ENCODE measurements at regions not wholly inside any gene's neighbourhood (a gene's known extent, or its start where the extent isn't known, plus 50 kb on each side); places are given as distances from the start of the nearest gene placed in this dataset.

GRCh38 chr14:84807673-84808072 is 722.3 kb upstream of the FLRT2 start:
- H3K36me3 Mint-ChIP-seq (ENCODE audit: low read depth) = no peaks in the 10 kb centered on the region
- intact Hi-C loops (cut with micrococcal nuclease) = no loop called here
- H3K4me3 Mint-ChIP-seq = no peak overlapping the region

GRCh38 chr14:84809158-84809557 is 720.8 kb upstream of the FLRT2 start:
- Mint-ChIP-seq H3K9me3 (peaks cover 8% of the 10 kb centered on the region), H3K4me3 (no peak overlapping the region), H3K4me1 (no peaks in the 10 kb centered on the region), H3K27ac (no peak overlapping the region), H3K36me3 (ENCODE audit: low read depth) (no peaks in the 10 kb centered on the region), H3K27me3 (no peaks in the 10 kb centered on the region)
- intact Hi-C loops (cut with micrococcal nuclease) = no loop called here
- no peak for DNase-seq

More at GRCh38 chr14:84807673-84808072, 722.3 kb upstream of the FLRT2 start:
- H3K9me3 Mint-ChIP-seq = peaks cover 8% of the 10 kb centered on the region
- no peaks in the 10 kb centered on the region for H3K4me1 Mint-ChIP-seq
- DNase-seq = no peak
- no peaks in the 10 kb centered on the region for H3K27me3 Mint-ChIP-seq
- no peak overlapping the region for H3K27ac Mint-ChIP-seq

GRCh38 chr14:84814391-84814790 is 715.6 kb upstream of the FLRT2 start:
- H3K27ac Mint-ChIP-seq = no peak overlapping the region
- no peak for DNase-seq
- H3K9me3 Mint-ChIP-seq = peaks cover 8% of the 10 kb centered on the region
- intact Hi-C loops (cut with micrococcal nuclease) = no loop called here
- H3K36me3 Mint-ChIP-seq (ENCODE audit: low read depth) = no peaks in the 10 kb centered on the region
- no peak overlapping the region for H3K4me3 Mint-ChIP-seq
- no peaks in the 10 kb centered on the region for H3K27me3 Mint-ChIP-seq
- no peaks in the 10 kb centered on the region for H3K4me1 Mint-ChIP-seq

GRCh38 chr14:84819528-84819927 is 710.4 kb upstream of the FLRT2 start:
- intact Hi-C loops (cut with micrococcal nuclease) = no loop called here
- peaks cover 9% of the 10 kb centered on the region for H3K9me3 Mint-ChIP-seq
- no peaks in the 10 kb centered on the region for H3K27me3 Mint-ChIP-seq
- H3K4me3 Mint-ChIP-seq = no peak overlapping the region
- no peaks in the 10 kb centered on the region for H3K4me1 Mint-ChIP-seq
- no peak overlapping the region for H3K27ac Mint-ChIP-seq
- no peak for DNase-seq
- no peaks in the 10 kb centered on the region for H3K36me3 Mint-ChIP-seq (ENCODE audit: low read depth)

GRCh38 chr14:84825481-84826251 is 704.3 kb upstream of the FLRT2 start:
- no peaks in the 10 kb centered on the region for H3K36me3 Mint-ChIP-seq (ENCODE audit: low read depth)
- no peak for DNase-seq
- intact Hi-C loops (cut with micrococcal nuclease) = no loop called here
- no peak overlapping the region for H3K4me3 Mint-ChIP-seq
- H3K9me3 Mint-ChIP-seq = peaks cover 22% of the 10 kb centered on the region
- no peak overlapping the region for H3K27ac Mint-ChIP-seq
- H3K27me3 Mint-ChIP-seq = no peaks in the 10 kb centered on the region
- no peaks in the 10 kb centered on the region for H3K4me1 Mint-ChIP-seq

GRCh38 chr14:84826294-84826693 is 703.6 kb upstream of the FLRT2 start:
- H3K27me3 Mint-ChIP-seq = no peaks in the 10 kb centered on the region
- intact Hi-C loops (cut with micrococcal nuclease) = no loop called here
- no peak overlapping the region for H3K4me3 Mint-ChIP-seq
- DNase-seq = no peak
- peaks cover 22% of the 10 kb centered on the region for H3K9me3 Mint-ChIP-seq
- no peaks in the 10 kb centered on the region for H3K36me3 Mint-ChIP-seq (ENCODE audit: low read depth)
- H3K27ac Mint-ChIP-seq = no peak overlapping the region
- H3K4me1 Mint-ChIP-seq = no peaks in the 10 kb centered on the region

GRCh38 chr14:84850595-84850994 is 679.3 kb upstream of the FLRT2 start:
- intact Hi-C loops (cut with micrococcal nuclease) = no loop called here
- Mint-ChIP-seq H3K4me1 (no peaks in the 10 kb centered on the region), H3K36me3 (ENCODE audit: low read depth) (no peaks in the 10 kb centered on the region), H3K9me3 (no peaks in the 10 kb centered on the region), H3K4me3 (no peak overlapping the region), H3K27ac (no peak overlapping the region), H3K27me3 (no peaks in the 10 kb centered on the region)
- DNase-seq = no peak

- no peak overlapping the region for H3K4me3 Mint-ChIP-seq
- H3K9me3 Mint-ChIP-seq = peaks cover 3% of the 10 kb centered on the region
- H3K27ac Mint-ChIP-seq = no peak overlapping the region
- no peaks in the 10 kb centered on the region for H3K36me3 Mint-ChIP-seq (ENCODE audit: low read depth)
- H3K4me1 Mint-ChIP-seq = no peaks in the 10 kb centered on the region
- intact Hi-C loops (cut with micrococcal nuclease) = no loop called here
- no peaks in the 10 kb centered on the region for H3K27me3 Mint-ChIP-seq
- no peak for DNase-seq
Observed at GRCh38 chr14:84856751-84857534, 673.0 kb upstream of the FLRT2 start.

- no peak overlapping the region for H3K27ac Mint-ChIP-seq
- no peaks in the 10 kb centered on the region for H3K36me3 Mint-ChIP-seq (ENCODE audit: low read depth)
- intact Hi-C loops (cut with micrococcal nuclease) = no loop called here
- H3K4me1 Mint-ChIP-seq = no peaks in the 10 kb centered on the region
- DNase-seq = no peak
- no peaks in the 10 kb centered on the region for H3K27me3 Mint-ChIP-seq
- no peak overlapping the region for H3K4me3 Mint-ChIP-seq
- H3K9me3 Mint-ChIP-seq = peaks cover 3% of the 10 kb centered on the region
Observed at GRCh38 chr14:84857571-84857970, 672.4 kb upstream of the FLRT2 start.

- no peaks in the 10 kb centered on the region for H3K36me3 Mint-ChIP-seq (ENCODE audit: low read depth)
- H3K4me3 Mint-ChIP-seq = no peak overlapping the region
- intact Hi-C loops (cut with micrococcal nuclease) = no loop called here
- no peaks in the 10 kb centered on the region for H3K4me1 Mint-ChIP-seq
- peaks cover 7% of the 10 kb centered on the region for H3K9me3 Mint-ChIP-seq
- H3K27ac Mint-ChIP-seq = no peak overlapping the region
- H3K27me3 Mint-ChIP-seq = no peaks in the 10 kb centered on the region
- DNase-seq = no peak
Observed at GRCh38 chr14:84859116-84859515, 670.8 kb upstream of the FLRT2 start.

- intact Hi-C loops (cut with micrococcal nuclease) = no loop called here
- no peak for DNase-seq
- H3K27me3 Mint-ChIP-seq = no peaks in the 10 kb centered on the region
- H3K9me3 Mint-ChIP-seq = peaks cover 6% of the 10 kb centered on the region
- no peak overlapping the region for H3K27ac Mint-ChIP-seq
- H3K4me1 Mint-ChIP-seq = no peaks in the 10 kb centered on the region
- H3K36me3 Mint-ChIP-seq (ENCODE audit: low read depth) = no peaks in the 10 kb centered on the region
- H3K4me3 Mint-ChIP-seq = no peak overlapping the region
Observed at GRCh38 chr14:84864548-84865271, 665.2 kb upstream of the FLRT2 start.

GRCh38 chr14:84871734-84872133 is 658.2 kb upstream of the FLRT2 start:
- Mint-ChIP-seq H3K36me3 (ENCODE audit: low read depth) (no peaks in the 10 kb centered on the region), H3K27ac (no peak overlapping the region), H3K4me3 (no peak overlapping the region), H3K9me3 (no peaks in the 10 kb centered on the region), H3K27me3 (no peaks in the 10 kb centered on the region), H3K4me1 (no peaks in the 10 kb centered on the region)
- DNase-seq = no peak
- intact Hi-C loops (cut with micrococcal nuclease) = no loop called here

- Mint-ChIP-seq H3K27me3 (no peaks in the 10 kb centered on the region), H3K27ac (no peak overlapping the region), H3K4me3 (no peak overlapping the region), H3K9me3 (no peaks in the 10 kb centered on the region), H3K4me1 (no peaks in the 10 kb centered on the region), H3K36me3 (ENCODE audit: low read depth) (no peaks in the 10 kb centered on the region)
- intact Hi-C loops (cut with micrococcal nuclease) = no loop called here
- DNase-seq = no peak
Observed at GRCh38 chr14:84874436-84874835, 655.5 kb upstream of the FLRT2 start.

GRCh38 chr14:84877061-84877460 is 652.9 kb upstream of the FLRT2 start:
- no peak overlapping the region for H3K4me3 Mint-ChIP-seq
- intact Hi-C loops (cut with micrococcal nuclease) = no loop called here
- H3K9me3 Mint-ChIP-seq = no peaks in the 10 kb centered on the region
- H3K27ac Mint-ChIP-seq = no peak overlapping the region
- no peaks in the 10 kb centered on the region for H3K4me1 Mint-ChIP-seq
- no peak for DNase-seq
- H3K36me3 Mint-ChIP-seq (ENCODE audit: low read depth) = no peaks in the 10 kb centered on the region
- no peaks in the 10 kb centered on the region for H3K27me3 Mint-ChIP-seq
